H1 (cell line): ENCODE measurements at regions not wholly inside any gene's neighbourhood (a gene's known extent, or its start where the extent isn't known, plus 50 kb on each side); places are given as distances from the start of the nearest gene placed in this dataset.

ENCODE experiments used
- CBX5 ChIP-seq: fragments of 300-800, 300-1000 bp; sonication (generic); IDR thresholded peaks from 2 replicates; pipeline ENCODE4 v1.7.1; 2016; ENCODE audit warnings: antibody characterized with exemption, low read length, low read depth
- CTCF ChIP-seq, 3 experiments: IDR thresholded peaks; 1 replicate in 2 of 3; 2 replicates in 1 of 3; pipeline versions ENCODE4 v1.5.1 to v1.6.1; 2011; ENCODE audit warnings: low read length in 3 of 3, mild to moderate bottlenecking in 3 of 3, inconsistent platforms in 2 of 3, low read depth in 1 of 3, moderate library complexity in 1 of 3; ENCODE audit not compliant: insufficient read depth in 1 of 3; ENCODE audit errors: control extremely low read depth in 1 of 3
- EZH2 ChIP-seq: fragments of 200-600 bp; sonication (generic); IDR thresholded peaks from 2 replicates; pipeline ENCODE4 v1.7.1; 2012; ENCODE audit warnings: low read depth, mild to moderate bottlenecking, moderate library complexity, low read length, inconsistent platforms; ENCODE audit not compliant: severe bottlenecking
- FOSL1 ChIP-seq: IDR thresholded peaks from 2 replicates; pipeline ENCODE4 v1.6.1; 2011; ENCODE audit warnings: mild to moderate bottlenecking, low read depth, low read length, moderate library complexity; ENCODE audit not compliant: insufficient read depth
- KDM4A ChIP-seq: IDR thresholded peaks from one replicate; pipeline ENCODE4 v1.7.1; 2012; ENCODE audit warnings: low read depth, mild to moderate bottlenecking, moderate library complexity, low read length, inconsistent platforms; ENCODE audit not compliant: severe bottlenecking
- TF ChIP-seq, protein P1 (sequence below): IDR thresholded peaks from 2 replicates; pipeline ENCODE4 v1.6.1; 2012; ENCODE audit warnings: inconsistent platforms

GRCh38 chr15:60072826-60073465 is 68.8 kb downstream of the FOXB1 start (continued):
- no peak for TF ChIP-seq CTCF (IDR thresholded peaks at IDR 0.05; ENCODE audit: control extremely low read depth in 1 of 3, insufficient read depth in 1 of 3, low read depth in 1 of 3, low read length in 3 of 3)
- TF ChIP-seq, protein P1, sequence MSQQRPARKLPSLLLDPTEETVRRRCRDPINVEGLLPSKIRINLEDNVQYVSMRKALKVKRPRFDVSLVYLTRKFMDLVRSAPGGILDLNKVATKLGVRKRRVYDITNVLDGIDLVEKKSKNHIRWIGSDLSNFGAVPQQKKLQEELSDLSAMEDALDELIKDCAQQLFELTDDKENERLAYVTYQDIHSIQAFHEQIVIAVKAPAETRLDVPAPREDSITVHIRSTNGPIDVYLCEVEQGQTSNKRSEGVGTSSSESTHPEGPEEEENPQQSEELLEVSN = no peak
- no peak for TF ChIP-seq EZH2
- TF ChIP-seq FOSL1 = no peak
- TF ChIP-seq CBX5 = no peak
- no peak for TF ChIP-seq KDM4A
